IPS-NIHi7 (cell line): ENCODE measurements at regions not wholly inside any gene's neighbourhood (a gene's known extent, or its start where the extent isn't known, plus 50 kb on each side); places are given as distances from the start of the nearest gene placed in this dataset.

Experiments used
- DNase-seq: peaks from one replicate; pipeline ENCODE4 v3.0.0; 2012; ENCODE audit warnings: mixed read lengths; ENCODE audit errors: extremely low spot score

GRCh38 chr4:155616117-155616516 is 50.5 kb upstream of the GUCY1A1 start:
- no peak for DNase-seq

GRCh38 chr4:155615081-155615887 is 51.4 kb upstream of the GUCY1A1 start:
- no peak for DNase-seq

DNA sequence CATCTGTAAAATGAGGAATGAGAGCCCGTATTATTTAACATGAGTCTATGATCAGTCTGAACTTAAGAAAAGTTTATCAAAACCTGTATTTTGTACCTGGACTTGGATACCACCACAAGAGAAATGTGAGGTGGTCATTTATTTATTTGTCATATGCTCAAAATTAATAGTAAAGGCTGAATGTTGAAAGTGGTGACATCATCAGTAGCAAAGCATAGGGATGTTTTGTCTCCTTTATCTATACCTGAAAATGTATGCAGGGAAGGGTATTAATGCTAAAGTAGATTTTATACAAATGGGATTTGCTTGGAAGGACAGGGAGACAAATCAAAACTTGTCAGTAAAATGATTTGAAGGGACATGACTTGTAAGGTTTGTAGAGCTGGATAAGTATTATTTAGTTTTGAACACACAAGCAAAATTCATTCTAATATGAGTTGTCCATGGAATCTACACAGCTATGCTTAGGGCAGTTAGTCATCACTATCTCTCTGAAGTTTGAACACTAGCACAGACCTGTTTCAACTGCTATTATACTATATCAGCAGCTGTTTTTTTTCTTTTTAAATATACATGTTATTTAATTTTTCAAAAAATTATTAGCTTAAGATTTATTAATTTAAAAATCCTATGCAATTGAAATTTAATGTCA is 52.4 kb upstream of the GUCY1A1 start:
- DNase-seq: no peak

GRCh38 chr4:155612074-155612473 is 54.6 kb upstream of the GUCY1A1 start:
- DNase-seq: no peak

DNA sequence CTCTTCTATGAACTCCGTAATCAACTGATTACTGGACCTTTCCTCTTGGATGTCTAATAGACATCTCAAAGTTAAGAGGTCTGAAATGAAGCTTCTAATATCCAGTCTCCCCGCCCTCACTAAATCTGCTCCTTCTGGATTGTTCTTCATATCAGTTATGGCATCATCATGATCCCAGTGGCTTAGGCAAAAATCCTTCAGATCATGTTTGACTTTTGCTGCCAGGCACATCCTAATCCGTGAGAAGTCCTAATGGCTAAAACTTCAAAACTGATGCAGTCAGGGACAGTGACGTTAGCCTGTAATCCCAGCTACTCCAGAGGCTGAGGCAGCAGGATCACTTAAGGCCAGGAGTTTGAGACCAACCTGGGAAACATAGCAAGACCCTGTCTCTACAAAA is 55.1 kb upstream of the GUCY1A1 start:
- DNase-seq: no peak

GRCh38 chr4:155610143-155610542 is 56.5 kb upstream of the GUCY1A1 start:
- DNase-seq: no peak

DNA sequence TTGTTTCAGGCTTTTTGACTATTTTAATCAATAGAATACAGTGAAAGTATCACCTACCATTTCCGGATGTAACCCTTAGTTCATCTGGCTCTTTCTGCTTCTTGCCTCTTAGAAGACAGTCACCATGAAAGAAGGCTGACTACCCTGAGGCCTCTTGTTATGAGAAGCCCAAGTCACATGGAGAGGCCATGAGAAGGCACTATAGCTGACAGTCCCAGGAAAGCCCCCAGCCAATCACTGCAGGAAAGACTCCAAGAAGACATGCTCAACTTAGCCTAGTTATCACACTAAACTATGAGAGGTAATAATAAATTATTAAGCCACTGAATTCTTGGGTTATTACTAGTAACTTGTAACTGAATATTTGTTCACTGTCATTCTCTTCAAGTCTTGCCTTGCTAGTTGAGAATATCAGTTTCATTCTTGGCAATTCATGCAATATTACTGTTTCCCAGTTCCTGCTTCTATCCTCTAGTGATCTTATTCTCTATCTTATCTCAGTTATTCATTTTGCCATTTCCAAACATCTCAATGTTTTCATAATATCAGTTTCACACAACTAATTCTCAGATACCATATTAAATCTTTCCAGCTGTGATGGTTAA is 57.1 kb upstream of the GUCY1A1 start:
- DNase-seq: no peak

DNA sequence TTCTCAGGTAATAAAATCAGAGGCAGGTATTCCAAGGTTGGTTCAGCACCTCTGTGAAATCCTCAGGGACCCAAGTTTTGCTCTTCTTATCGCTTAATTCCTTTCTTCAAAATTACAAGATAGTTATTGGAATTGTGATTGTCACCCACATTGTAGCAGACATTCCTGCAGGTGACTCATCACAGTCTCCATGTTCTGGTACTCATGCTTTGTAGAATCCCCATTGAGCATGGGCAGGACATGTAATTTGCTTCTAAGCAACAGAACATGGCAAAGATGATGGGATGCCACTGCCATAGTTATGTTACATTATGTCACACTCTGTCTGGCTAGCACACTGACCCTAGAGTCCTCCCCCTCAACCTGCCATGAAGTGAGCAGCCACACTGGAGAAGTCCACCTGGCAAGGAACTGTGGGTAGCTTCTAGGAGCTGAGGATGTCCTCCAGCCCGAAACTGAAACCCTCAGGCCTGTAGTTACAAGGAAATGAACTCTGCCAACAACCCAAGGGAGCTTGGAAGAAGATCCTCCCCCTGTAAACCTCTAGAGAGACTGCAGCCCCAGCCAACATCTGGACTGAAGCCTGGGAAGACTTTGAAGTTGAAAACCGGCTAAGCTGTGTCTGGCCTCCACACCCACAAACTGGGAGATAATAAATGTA is 58.3 kb upstream of the GUCY1A1 start:
- DNase-seq: no peak

DNA sequence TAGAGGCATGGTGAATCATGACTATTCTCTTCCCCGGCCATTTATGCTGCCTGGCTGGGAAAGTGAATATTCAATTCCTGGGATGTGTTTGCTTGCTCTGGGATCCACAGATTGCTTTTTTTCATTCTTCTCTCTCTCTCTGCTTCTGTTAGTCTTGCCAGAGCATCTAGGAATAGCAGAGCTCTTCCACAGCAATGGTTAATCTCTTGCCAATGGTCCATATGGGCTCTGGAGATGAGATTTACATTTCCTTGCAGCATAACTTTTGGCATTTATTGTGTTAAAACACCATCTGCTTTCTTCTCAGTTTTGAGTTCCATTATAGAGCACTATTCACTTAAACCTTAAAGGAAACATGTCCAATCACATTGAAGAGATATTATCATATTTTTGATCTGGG is 59.2 kb upstream of the GUCY1A1 start:
- DNase-seq: no peak

GRCh38 chr4:155604718-155605626 is 61.7 kb upstream of the GUCY1A1 start:
- no peak for DNase-seq

DNA sequence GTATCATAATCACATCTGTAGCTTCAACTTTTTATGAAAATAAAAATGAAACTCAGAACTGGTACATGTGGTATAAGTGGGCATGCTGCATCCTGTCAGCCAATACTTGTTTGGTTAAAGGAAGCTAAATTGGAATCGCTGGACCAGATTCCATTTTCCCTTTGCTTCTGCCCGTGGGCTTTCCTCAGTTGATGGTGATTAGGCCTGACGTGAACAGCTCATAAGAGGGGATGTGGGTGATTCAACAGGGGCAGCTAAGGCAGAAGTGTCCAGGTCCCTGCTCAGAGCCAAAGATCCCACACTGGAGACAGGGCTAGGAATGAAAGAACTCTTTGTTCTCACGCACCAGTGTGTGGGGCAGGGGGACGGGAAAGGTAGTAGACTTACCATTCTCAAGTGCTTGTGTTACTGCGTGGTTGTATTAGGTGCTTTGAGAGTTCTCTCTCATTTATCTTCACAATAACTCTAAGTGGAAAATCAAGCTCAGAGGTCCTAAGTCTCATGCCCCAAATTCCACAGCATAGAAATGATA is 63.2 kb upstream of the GUCY1A1 start:
- DNase-seq: no peak

DNA sequence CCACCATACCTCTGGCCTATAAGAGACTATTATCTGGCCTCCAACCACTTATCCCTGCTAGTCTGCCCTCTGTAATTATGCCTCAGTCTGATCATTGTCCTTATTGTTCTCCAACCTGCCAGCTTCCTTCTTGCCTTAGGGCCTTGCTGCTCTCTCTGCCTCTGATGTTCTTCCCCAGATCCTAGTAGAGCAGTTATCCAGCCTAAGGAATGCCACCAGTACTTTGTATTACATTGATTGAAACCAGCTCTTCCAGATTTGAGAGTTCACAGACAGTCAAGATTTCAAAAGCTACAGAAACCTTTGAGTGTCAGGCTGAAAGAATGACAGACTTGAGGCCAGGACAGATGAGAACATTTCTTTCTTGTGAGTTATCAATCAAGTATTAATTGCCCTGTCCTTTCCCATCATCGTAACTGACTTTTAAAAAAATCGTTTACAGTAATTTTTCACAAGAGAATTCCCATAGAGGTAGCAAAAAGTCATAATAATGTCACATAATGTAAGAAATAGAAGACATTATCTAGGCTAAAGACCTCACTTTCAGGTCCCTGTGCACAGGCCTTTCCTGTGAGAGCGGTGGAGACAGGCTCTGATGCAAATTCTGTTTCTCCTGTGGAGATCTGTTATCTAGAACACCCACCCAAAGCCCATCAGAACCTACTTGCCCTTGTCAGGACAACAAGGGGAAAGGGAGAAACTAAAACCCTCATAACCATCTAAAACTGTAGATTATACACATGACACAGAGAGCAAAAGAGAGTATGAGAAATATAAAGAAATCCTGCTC is 64.1 kb upstream of the GUCY1A1 start:
- no peak for DNase-seq

DNA sequence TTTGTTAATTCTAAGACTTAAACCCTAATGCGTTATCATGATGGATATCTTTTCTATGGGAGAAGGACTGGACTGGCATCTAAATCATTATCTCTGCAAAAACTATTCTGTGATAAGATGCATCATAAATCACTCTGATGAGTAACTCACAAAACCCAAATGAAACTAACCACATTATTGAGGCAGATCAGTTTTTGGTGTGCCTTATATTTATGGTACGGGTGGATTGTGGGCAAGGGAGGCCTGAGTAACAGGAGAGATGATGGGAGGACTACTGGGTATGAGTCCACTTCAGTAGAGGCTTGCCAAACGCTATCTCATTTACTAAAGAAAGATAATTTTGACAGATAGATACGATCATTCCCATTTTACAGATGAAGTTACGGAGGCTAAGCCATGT is 66.4 kb upstream of the GUCY1A1 start:
- no peak for DNase-seq

GRCh38 chr4:155599596-155599995 is 67.1 kb upstream of the GUCY1A1 start:
- DNase-seq: no peak

DNA sequence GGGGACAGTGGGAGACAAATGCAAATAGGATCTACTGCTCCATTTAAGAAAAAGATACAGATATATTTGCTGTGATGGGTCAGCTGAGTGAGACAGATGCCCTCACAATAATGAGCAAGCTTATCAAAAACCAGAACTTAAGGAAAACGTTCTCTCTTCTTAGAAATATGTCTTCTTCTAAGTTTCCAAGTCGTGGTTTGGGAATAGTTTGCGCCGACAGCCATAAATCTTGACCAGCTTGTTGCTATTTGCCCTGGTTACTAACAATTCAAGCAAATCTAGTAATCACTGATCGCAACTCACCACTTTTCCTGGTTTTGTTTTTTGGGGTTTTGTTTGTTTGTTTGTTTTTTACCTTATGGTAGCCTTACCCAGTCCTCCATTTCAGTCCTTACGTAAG is 67.6 kb upstream of the GUCY1A1 start:
- no peak for DNase-seq

GRCh38 chr4:155597933-155598451 is 68.7 kb upstream of the GUCY1A1 start:
- no peak for DNase-seq

GRCh38 chr4:155597281-155597680 is 69.4 kb upstream of the GUCY1A1 start:
- no peak for DNase-seq

GRCh38 chr4:155593793-155594192 is 72.9 kb upstream of the GUCY1A1 start:
- peak; percentile 18 for DNase-seq

GRCh38 chr4:155592938-155593297 is 73.7 kb upstream of the GUCY1A1 start:
- no peak for DNase-seq
